Immature natural killer cell (primary cell): ENCODE measurements at regions not wholly inside any gene's neighbourhood (a gene's known extent, or its start where the extent isn't known, plus 50 kb on each side); places are given as distances from the start of the nearest gene placed in this dataset.
"Not testable (repeated sequence)": the region's sequence is repeated elsewhere in the genome, so short reads cannot be mapped to it uniquely, and the experiment has no call there.

Source experiments
- DNase-seq, 3 donors: peaks; one replicate each; pipeline ENCODE4 v3.0.0; 2022; ENCODE audit warnings: mixed read lengths in 1 of 3
- H3K27ac Mint-ChIP-seq, 6 donors: one replicate each; pipeline ENCODE4 v1.8.0; 2020; ENCODE audit warnings: mixed read lengths in 6 of 6, mild to moderate bottlenecking in 5 of 6, inconsistent platforms in 4 of 6, moderate library complexity in 3 of 6
- H3K27me3 Mint-ChIP-seq, 3 donors: one replicate each; pipeline ENCODE4 v1.8.0; 2020 to 2021; ENCODE audit warnings: low read depth in 3 of 3, mild to moderate bottlenecking in 3 of 3, mixed read lengths in 3 of 3, moderate library complexity in 3 of 3, inconsistent platforms in 1 of 3
- H3K36me3 Mint-ChIP-seq, 3 donors: one replicate each; pipeline ENCODE4 v1.8.0; 2020; ENCODE audit warnings: mixed read lengths in 3 of 3, inconsistent platforms in 2 of 3, mild to moderate bottlenecking in 2 of 3
- H3K4me1 Mint-ChIP-seq, 2 donors: one replicate each; pipeline ENCODE4 v1.8.0; 2020; ENCODE audit warnings: inconsistent platforms in 2 of 2, mild to moderate bottlenecking in 2 of 2, mixed read lengths in 2 of 2, moderate library complexity in 1 of 2
- H3K4me3 Mint-ChIP-seq, 5 donors: one replicate each; pipeline ENCODE4 v1.8.0; 2020; ENCODE audit warnings: mild to moderate bottlenecking in 5 of 5, mixed read lengths in 5 of 5, inconsistent platforms in 3 of 5, moderate library complexity in 3 of 5
- H3K9me3 Mint-ChIP-seq, 6 donors: one replicate each; pipeline ENCODE4 v1.8.0; 2020; ENCODE audit warnings: mild to moderate bottlenecking in 6 of 6, mixed read lengths in 6 of 6, inconsistent platforms in 4 of 6, moderate library complexity in 3 of 6

GRCh38 chr2:121838551-121838950 lies 83.1 kb downstream of the TSN start:
- Mint-ChIP-seq H3K27me3 (peaks cover 1 to 12% (median 2%) of the 10 kb centered on the region in 3 donors), H3K4me3 (no peak overlapping the region), H3K36me3 (no peaks in the 10 kb centered on the region), H3K9me3 (no peaks in the 10 kb centered on the region), H3K27ac (no peak overlapping the region), H3K4me1 (no peaks in the 10 kb centered on the region)
- DNase-seq: no peak

- Mint-ChIP-seq H3K27ac (no peak overlapping the region), H3K4me3 (no peak overlapping the region), H3K9me3 (no peaks in the 10 kb centered on the region), H3K36me3 (no peaks in the 10 kb centered on the region), H3K27me3 (peaks cover 1 to 15% (median 2%) of the 10 kb centered on the region in 3 donors), H3K4me1 (no peaks in the 10 kb centered on the region)
- DNase-seq: no peak
Observed at GRCh38 chr2:121839584-121839983, 84.1 kb downstream of the TSN start.

- no peak overlapping the region for H3K4me3 Mint-ChIP-seq
- H3K27ac Mint-ChIP-seq: no peak overlapping the region
- no peaks in the 10 kb centered on the region for H3K36me3 Mint-ChIP-seq
- H3K4me1 Mint-ChIP-seq: no peaks in the 10 kb centered on the region
- no peak for DNase-seq
- peaks cover 6 to 13% (median 7%) of the 10 kb centered on the region in 3 donors for H3K27me3 Mint-ChIP-seq
- H3K9me3 Mint-ChIP-seq: no peaks in the 10 kb centered on the region
Observed at GRCh38 chr2:121849236-121849635, 93.8 kb downstream of the TSN start.

GRCh38 chr2:121853149-121853548 lies 97.7 kb downstream of the TSN start:
- peaks cover 7 to 18% (median 9%) of the 10 kb centered on the region in 3 donors for H3K27me3 Mint-ChIP-seq
- H3K9me3 Mint-ChIP-seq, H3K4me1 Mint-ChIP-seq, H3K36me3 Mint-ChIP-seq, H3K4me3 Mint-ChIP-seq, DNase-seq, H3K27ac Mint-ChIP-seq: not testable (repeated sequence)

GRCh38 chr2:121855510-121855909 lies 100.1 kb downstream of the TSN start:
- no peaks in the 10 kb centered on the region for H3K9me3 Mint-ChIP-seq
- no peak overlapping the region for H3K4me3 Mint-ChIP-seq
- DNase-seq: no peak
- peaks cover 6 to 10% (median 9%) of the 10 kb centered on the region in 3 donors for H3K27me3 Mint-ChIP-seq
- H3K36me3 Mint-ChIP-seq: no peaks in the 10 kb centered on the region
- no peaks in the 10 kb centered on the region for H3K4me1 Mint-ChIP-seq
- H3K27ac Mint-ChIP-seq: no peak overlapping the region

- Mint-ChIP-seq H3K9me3 (no peaks in the 10 kb centered on the region), H3K36me3 (no peaks in the 10 kb centered on the region), H3K27ac (no peak overlapping the region), H3K4me1 (no peaks in the 10 kb centered on the region), H3K4me3 (no peak overlapping the region), H3K27me3 (peaks cover 6 to 14% (median 10%) of the 10 kb centered on the region in 3 donors)
- DNase-seq: no peak
Observed at GRCh38 chr2:121856360-121856759, 100.9 kb downstream of the TSN start.

- Mint-ChIP-seq H3K9me3 (no peaks in the 10 kb centered on the region), H3K4me3 (no peak overlapping the region), H3K4me1 (no peaks in the 10 kb centered on the region), H3K36me3 (no peaks in the 10 kb centered on the region), H3K27me3 (peaks cover 9 to 16% (median 10%) of the 10 kb centered on the region in 3 donors), H3K27ac (no peak overlapping the region)
- DNase-seq: no peak
Observed at GRCh38 chr2:121858369-121858768, 102.9 kb downstream of the TSN start.

- H3K27me3 Mint-ChIP-seq: peaks cover 8 to 16% (median 10%) of the 10 kb centered on the region in 3 donors
Observed at GRCh38 chr2:121858847-121859246, 103.4 kb downstream of the TSN start.

GRCh38 chr2:121860033-121860757 lies 104.7 kb downstream of the TSN start:
- Mint-ChIP-seq H3K4me1 (no peaks in the 10 kb centered on the region), H3K27ac (no peak overlapping the region), H3K9me3 (peaks cover 0 to 4% (median 0%) of the 10 kb centered on the region in 6 donors), H3K36me3 (peaks cover 0 to 4% (median 0%) of the 10 kb centered on the region in 3 donors), H3K27me3 (peaks cover 8 to 18% (median 8%) of the 10 kb centered on the region in 3 donors), H3K4me3 (no peak overlapping the region)
- no peak for DNase-seq

More at GRCh38 chr2:121858847-121859246, 103.4 kb downstream of the TSN start:
- no peak for DNase-seq
- H3K27ac Mint-ChIP-seq: no peak overlapping the region
- peaks cover 0 to 2% (median 0%) of the 10 kb centered on the region in 6 donors for H3K9me3 Mint-ChIP-seq
- H3K36me3 Mint-ChIP-seq: peaks cover 0 to 2% (median 0%) of the 10 kb centered on the region in 3 donors
- H3K4me1 Mint-ChIP-seq: no peaks in the 10 kb centered on the region
- H3K4me3 Mint-ChIP-seq: no peak overlapping the region

GRCh38 chr2:121860758-121861227 lies 105.3 kb downstream of the TSN start:
- no peak overlapping the region for H3K4me3 Mint-ChIP-seq
- H3K4me1 Mint-ChIP-seq: no peaks in the 10 kb centered on the region
- H3K9me3 Mint-ChIP-seq: peaks cover 0 to 4% (median 0%) of the 10 kb centered on the region in 6 donors

GRCh38 chr2:121862286-121862685 lies 106.8 kb downstream of the TSN start:
- DNase-seq: no peak
- no peak overlapping the region for H3K4me3 Mint-ChIP-seq
- no peaks in the 10 kb centered on the region for H3K4me1 Mint-ChIP-seq
- no peak overlapping the region for H3K27ac Mint-ChIP-seq
- H3K27me3 Mint-ChIP-seq: peaks cover 3 to 17% (median 5%) of the 10 kb centered on the region in 3 donors
- peaks cover 0 to 4% (median 0%) of the 10 kb centered on the region in 6 donors for H3K9me3 Mint-ChIP-seq
- H3K36me3 Mint-ChIP-seq: peaks cover 0 to 4% (median 0%) of the 10 kb centered on the region in 3 donors

More at GRCh38 chr2:121860758-121861227, 105.3 kb downstream of the TSN start:
- DNase-seq: no peak
- H3K27ac Mint-ChIP-seq: no peak overlapping the region
- peaks cover 8 to 14% (median 8%) of the 10 kb centered on the region in 3 donors for H3K27me3 Mint-ChIP-seq
- H3K36me3 Mint-ChIP-seq: peaks cover 0 to 4% (median 0%) of the 10 kb centered on the region in 3 donors

- peaks cover 0 to 4% (median 0%) of the 10 kb centered on the region in 3 donors for H3K36me3 Mint-ChIP-seq
- no peak overlapping the region for H3K4me3 Mint-ChIP-seq
- H3K27ac Mint-ChIP-seq: no peak overlapping the region
- peaks cover 0 to 4% (median 0%) of the 10 kb centered on the region in 6 donors for H3K9me3 Mint-ChIP-seq
- DNase-seq: no peak
- H3K27me3 Mint-ChIP-seq: peaks cover 2 to 10% (median 5%) of the 10 kb centered on the region in 3 donors
- no peaks in the 10 kb centered on the region for H3K4me1 Mint-ChIP-seq
Observed at GRCh38 chr2:121865914-121866313, 110.5 kb downstream of the TSN start.

- Mint-ChIP-seq H3K36me3 (peaks cover 0 to 4% (median 0%) of the 10 kb centered on the region in 3 donors), H3K27ac (no peak overlapping the region), H3K4me1 (no peaks in the 10 kb centered on the region), H3K27me3 (peaks cover 0 to 8% (median 5%) of the 10 kb centered on the region in 3 donors), H3K9me3 (peaks cover 0 to 4% (median 0%) of the 10 kb centered on the region in 6 donors), H3K4me3 (no peak overlapping the region)
- DNase-seq: no peak
Observed at GRCh38 chr2:121866789-121867188, 111.3 kb downstream of the TSN start.

- DNase-seq: no peak
- no peak overlapping the region for H3K27ac Mint-ChIP-seq
- H3K9me3 Mint-ChIP-seq: peaks cover 0 to 3% (median 0%) of the 10 kb centered on the region in 6 donors
- H3K4me3 Mint-ChIP-seq: no peak overlapping the region
- peaks cover 0 to 5% (median 2%) of the 10 kb centered on the region in 3 donors for H3K27me3 Mint-ChIP-seq
- H3K4me1 Mint-ChIP-seq: no peaks in the 10 kb centered on the region
- peaks cover 0 to 3% (median 0%) of the 10 kb centered on the region in 3 donors for H3K36me3 Mint-ChIP-seq
Observed at GRCh38 chr2:121868652-121869051, 113.2 kb downstream of the TSN start.
